HFF-Myc (cell line): ENCODE measurements at regions not wholly inside any gene's neighbourhood (a gene's known extent, or its start where the extent isn't known, plus 50 kb on each side); places are given as distances from the start of the nearest gene placed in this dataset.

Experiments
- DNase-seq: peaks from one replicate; pipeline ENCODE4 v3.0.0-alpha.2; 2011; ENCODE audit warnings: low read depth; ENCODE audit errors: extremely low read depth
- H3K4me3 ChIP-seq: replicated peaks from 2 replicates; pipeline ENCODE4 v1.5.1; 2011; ENCODE audit warnings: low read depth, mild to moderate bottlenecking, control low read depth, low read length
- CTCF ChIP-seq: IDR thresholded peaks from 2 replicates; pipeline ENCODE4 v1.5.1; 2012; ENCODE audit warnings: mild to moderate bottlenecking, low read depth, low read length, control low read depth; ENCODE audit errors: missing control alignments

DNA sequence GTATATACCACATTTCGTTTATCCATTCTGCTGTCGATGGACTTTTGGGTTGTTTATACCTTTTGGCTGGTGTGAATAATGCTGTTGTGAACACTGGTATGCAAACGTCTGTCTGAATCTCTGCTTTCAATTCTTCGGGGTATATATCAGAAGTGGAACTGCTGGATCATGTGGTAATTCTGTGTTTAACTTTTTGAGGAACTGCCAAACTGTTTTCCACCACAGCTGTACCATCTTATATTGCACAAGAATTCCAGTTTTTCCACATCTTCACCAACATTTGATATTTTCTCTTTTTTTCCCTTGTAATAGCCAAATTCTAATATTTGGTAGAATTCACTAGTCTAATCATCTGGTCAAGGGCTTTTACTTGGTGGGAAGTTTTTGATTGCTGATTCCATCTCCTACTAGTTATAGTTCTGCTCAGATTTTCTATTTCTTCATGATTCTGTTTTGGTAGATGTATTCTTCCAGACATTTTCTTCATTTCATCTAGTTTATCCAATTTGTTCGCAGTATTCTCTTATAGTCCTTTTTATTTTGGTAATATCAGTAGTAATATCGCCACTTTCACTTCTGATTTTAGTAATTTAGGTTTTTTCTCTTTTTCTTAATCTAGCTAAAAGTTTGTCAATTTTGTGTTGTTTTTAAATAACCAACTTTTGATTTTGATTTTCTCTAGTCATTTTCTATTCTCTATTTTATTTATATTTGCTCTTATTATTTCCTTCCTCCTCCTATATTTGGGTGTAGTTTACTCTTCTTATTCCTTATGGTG, 271.2 kb downstream of the ZEB1 start:
- DNase-seq: no peak
- H3K4me3 ChIP-seq: no peak overlapping the region
- no peak for TF ChIP-seq CTCF

GRCh38 chr10:31587691-31588090, 268.7 kb downstream of the ZEB1 start:
- H3K4me3 ChIP-seq: no peak overlapping the region
- TF ChIP-seq CTCF: no peak
- DNase-seq: no peak

DNA sequence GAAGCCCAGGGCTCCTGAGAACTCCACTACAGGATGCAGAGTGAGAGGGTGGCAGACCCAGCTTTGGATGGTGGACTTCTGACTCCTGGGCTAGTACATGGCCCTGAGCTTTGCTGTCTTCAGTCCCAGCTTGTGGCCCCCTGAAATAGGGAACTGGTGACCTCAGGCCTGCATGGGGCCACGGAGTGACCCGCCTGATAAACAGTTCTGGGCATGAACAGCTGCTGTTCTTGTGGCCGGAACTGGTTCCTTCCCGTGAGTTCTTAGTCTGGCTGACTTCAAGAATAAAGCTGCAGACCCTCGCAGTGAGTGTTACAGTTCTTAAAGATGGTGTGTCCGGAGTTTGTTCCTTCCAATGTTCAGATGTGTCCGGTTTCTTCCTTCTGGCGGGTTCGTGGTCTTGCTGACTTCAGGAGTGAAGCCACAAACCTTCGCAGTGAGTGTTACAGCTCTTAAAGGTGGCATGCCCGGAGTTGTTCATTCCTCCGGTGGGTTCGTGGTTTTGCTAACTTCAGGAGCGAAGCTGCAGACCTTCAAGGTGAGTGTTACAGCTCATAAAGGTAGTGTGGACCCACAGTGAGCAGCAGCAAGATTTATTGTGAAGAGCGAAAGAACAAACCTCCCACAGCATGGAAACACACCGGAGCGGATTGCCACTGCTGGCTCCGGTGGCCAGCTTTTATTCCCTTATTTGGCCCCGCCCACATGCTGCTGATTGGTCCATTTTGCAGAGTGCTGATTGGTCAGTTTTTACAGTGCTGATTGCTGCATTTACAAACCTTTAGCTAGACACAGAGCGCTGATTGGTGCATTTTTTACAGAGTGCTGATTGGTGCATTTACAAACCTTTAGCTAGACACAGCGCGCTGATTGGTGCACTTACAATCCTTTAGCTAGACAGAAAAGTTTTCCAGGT, 268.0 kb downstream of the ZEB1 start:
- DNase-seq: no peak
- no peak for TF ChIP-seq CTCF
- no peak overlapping the region for H3K4me3 ChIP-seq

- TF ChIP-seq CTCF: no peak
These were observed 265.9 kb downstream of the ZEB1 start for GRCh38 chr10:31584876-31585275.

DNA sequence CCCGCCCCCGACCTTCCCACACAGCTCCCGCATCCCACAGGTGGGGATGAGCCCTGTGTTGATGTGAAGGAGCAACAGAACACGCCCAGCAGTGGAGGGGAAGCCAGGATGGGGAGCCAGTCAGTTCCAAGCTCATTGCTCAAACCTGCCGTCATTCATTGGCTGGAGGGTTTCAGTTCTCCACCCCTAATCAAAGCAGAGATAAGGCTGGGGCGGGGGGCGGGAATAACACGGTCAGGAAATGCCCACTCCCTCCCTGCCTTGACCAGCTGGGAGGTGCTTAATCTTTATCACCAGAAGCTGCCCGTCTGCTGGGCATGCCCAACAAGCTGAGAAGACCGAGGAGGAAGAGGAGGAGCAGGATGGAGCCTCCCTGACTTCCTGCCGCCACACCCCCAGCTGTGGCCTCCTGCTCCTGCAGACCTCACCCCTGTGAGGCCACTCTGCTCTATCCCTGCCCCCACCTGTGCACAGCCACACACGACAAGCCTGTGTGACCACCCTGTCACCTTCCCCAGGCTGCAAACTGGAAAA, 265.1 kb downstream of the ZEB1 start:
- no peak for DNase-seq
- H3K4me3 ChIP-seq: no peak overlapping the region
- TF ChIP-seq CTCF: no peak

More at GRCh38 chr10:31584876-31585275, 265.9 kb downstream of the ZEB1 start:
- DNase-seq: no peak
- H3K4me3 ChIP-seq: no peak overlapping the region

- H3K4me3 ChIP-seq: no peak overlapping the region
- no peak for DNase-seq
- TF ChIP-seq CTCF: no peak
These were observed 264.3 kb downstream of the ZEB1 start for GRCh38 chr10:31583293-31583692.
